Esophagus muscularis mucosa (tissue), 4 donors: ENCODE measurements at regions not wholly inside any gene's neighbourhood (a gene's known extent, or its start where the extent isn't known, plus 50 kb on each side); places are given as distances from the start of the nearest gene placed in this dataset.
"Not testable (repeated sequence)": the region's sequence is repeated elsewhere in the genome, so short reads cannot be mapped to it uniquely, and the experiment has no call there.

ENCODE experiments used
- CTCF ChIP-seq, 3 experiments: fragments of 200-600 bp in 2 of 3; fragments of 450-650 bp in 1 of 3; sonication (generic) in 2 of 3; IDR thresholded peaks; one replicate each; pipeline ENCODE4 v1.5.1; 2017 to 2019; ENCODE audit warnings: antibody characterized with exemption in 3 of 3, mild to moderate bottlenecking in 2 of 3, moderate library complexity in 1 of 3
- EP300 ChIP-seq: sonication (generic); formaldehyde crosslinking; IDR thresholded peaks from one replicate; pipeline ENCODE4 v1.6.1; 2017; ENCODE audit warnings: antibody characterized with exemption
- POLR2A ChIP-seq: fragments of 450-650 bp; IDR thresholded peaks from one replicate; pipeline ENCODE4 v1.6.1; 2017; ENCODE audit warnings: antibody characterized with exemption, moderate library complexity, mild to moderate bottlenecking, low read depth
- POLR2AphosphoS5 ChIP-seq, 2 donors: sonication (generic); formaldehyde crosslinking; IDR thresholded peaks; one replicate each; pipeline ENCODE4 v1.6.1; 2017; ENCODE audit warnings: antibody characterized with exemption in 2 of 2

- TF ChIP-seq CTCF (IDR thresholded peaks at IDR 0.05); POLR2A; EP300; POLR2AphosphoS5 (IDR thresholded peaks at IDR 0.05): not testable (repeated sequence)
Measured at GRCh38 chr16:34609435-34609834, 1150.0 kb downstream of the TP53TG3F start.
